NCI-H2081 (cell line): ENCODE measurements at regions not wholly inside any gene's neighbourhood (a gene's known extent, or its start where the extent isn't known, plus 50 kb on each side); places are given as distances from the start of the nearest gene placed in this dataset.

ENCODE experiments used
- DNase-seq, 2 experiments: peaks; one replicate each; lab custom pipeline; 2025; lab: John Stamatoyannopoulos, UW

DNA sequence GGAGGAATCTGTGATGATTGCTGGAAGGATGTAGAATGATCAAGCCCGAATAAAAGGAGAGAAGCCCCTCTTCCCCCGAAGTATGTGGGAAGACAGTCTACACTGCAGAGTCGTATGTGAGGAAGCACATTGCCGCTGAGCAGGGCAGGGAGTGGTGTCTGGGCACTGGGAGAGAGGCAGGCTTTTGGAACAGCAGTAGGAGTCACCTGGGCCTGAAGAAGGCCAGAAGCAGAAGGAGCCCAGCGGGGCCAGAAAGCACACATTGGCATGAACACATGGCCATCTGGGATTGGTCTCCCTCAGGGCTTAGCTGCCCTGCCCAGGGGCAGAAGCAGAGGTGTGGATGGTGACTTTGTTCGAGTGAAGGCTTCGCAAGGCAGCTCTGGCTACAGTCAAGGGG is 162.8 kb downstream of the ERCC6L2 start:
- no peak for DNase-seq

DNA sequence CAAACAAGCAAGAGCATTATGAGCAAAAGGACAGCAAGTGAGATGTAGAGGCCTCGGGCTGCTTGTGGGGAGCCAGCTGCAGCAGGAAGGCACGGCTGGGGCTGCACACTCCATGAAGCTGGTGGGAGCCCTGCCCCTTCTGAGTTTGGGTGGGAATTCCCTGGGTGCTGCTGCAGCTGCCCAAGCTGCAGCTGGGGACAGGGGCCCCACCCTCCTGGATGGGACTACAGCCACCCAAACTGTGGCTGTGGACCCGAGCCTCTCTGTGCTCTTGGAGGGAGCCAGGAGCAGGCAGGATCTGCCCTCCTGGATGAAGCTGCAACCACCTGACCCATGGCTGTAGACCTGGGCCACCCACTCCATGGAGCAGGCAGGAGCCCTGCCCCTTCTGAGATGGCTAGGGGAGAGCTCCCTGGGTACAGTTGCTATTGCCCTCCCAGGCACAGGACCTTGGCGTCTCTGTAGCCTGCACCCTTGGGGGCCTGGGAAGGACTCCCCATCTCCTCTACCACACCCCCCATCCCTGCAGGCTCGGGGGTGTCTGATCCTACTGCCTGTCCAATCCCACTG is 159.1 kb downstream of the ERCC6L2 start:
- DNase-seq: no peak

GRCh38 chr9:96033896-96034295 is 158.4 kb downstream of the ERCC6L2 start:
- peak in 1 of 2 experiments; percentile 7 for DNase-seq

DNA sequence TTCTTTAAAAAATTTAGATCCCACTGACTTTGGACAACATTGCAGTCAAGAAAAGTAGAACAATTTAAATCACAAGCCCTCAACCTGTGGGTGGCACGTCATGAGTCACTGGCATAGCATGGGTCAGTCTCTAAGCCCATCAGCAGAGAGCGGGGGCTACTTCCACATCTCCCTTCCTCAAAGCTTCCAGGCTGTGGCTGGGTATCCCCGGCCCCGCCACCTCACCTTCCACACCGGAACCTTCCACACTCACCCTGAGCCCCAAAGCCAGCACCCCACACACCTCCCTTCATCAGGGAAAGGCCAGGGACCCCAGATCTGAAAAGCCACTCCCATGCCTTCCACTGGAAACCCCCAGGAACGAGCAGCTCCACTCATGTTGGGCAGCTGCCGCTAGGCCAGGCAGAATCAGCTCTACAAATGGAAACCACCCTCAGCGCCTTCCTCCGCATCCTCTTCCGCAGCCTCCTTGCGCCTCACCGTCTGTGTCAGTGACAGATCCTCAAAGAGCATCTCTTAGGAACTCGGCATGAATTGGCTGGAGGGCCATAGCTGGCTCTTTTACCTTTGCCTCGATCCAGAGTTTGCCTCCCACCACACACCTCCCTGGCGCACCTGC is 156.5 kb downstream of the ERCC6L2 start:
- DNase-seq: no peak

DNA sequence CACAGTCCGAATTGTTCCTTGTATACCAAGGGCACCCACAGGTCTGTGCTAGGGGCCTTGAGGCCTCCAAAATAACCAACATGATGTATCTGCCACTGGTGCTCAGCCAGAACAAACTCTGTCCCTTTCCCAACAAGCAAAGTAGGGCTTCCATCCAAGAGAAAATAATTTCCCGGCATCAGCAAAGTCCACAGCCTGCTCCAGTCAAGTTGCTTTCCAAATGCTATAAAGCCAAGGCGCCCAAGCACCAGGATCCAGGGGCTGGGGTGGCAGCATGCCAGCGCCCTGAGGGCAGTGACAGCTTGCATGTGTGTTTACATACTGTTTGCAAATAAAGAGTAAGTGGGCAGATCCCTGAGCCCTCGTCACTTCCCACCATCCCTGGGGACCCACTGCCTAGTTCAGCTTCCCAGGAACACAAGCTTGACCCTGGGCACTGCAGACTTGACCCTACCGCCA is 155.9 kb downstream of the ERCC6L2 start:
- DNase-seq: peak; percentile 95 to 99

- no peak for DNase-seq
These were observed 154.4 kb downstream of the ERCC6L2 start for GRCh38 chr9:96029722-96030530.

DNA sequence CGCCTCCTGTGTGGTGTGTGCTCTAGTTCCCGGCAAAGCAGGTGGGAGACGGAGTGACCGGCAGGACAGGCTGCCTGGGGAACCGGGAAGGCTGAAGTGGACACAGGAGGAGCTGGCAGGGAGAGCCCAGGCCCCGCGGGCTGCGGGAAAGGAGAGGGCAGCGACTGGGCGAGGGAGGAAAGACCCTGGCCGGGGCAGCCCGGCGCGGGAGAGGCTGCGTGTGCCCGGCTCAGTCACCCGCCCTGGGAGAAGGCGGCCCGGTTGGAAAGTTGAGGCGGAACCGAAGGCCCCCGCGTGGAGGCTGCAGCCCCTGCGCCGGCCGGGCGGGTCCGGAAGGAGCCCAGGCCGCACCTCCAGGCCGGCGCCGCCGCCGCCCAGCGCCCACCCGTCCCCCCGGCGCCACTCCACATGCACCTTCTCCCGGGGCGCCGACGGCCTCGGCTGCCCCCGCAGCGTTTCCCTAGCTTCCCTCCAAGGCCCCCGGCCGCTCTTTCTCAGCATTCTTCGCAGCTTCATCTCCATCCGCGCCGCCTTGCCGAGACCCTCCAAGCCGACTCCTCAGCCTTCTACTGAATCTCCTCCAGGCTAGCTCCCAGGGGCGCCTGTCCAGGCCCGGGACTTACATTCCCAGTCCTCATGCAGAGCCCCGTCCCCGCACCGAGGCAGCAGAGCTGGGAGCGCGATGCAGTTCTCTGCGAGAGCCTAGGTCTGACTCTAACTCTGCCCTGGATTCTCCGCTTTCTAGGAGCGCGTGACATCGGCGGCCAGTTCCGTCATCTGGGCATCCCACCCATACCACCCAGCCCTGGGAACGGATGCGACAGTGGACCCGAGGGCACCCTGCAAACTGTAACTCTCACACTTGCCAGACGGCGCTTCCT is 152.0 kb downstream of the ERCC6L2 start:
- no peak for DNase-seq

GRCh38 chr9:96026655-96027213 is 151.2 kb downstream of the ERCC6L2 start:
- no peak for DNase-seq

DNA sequence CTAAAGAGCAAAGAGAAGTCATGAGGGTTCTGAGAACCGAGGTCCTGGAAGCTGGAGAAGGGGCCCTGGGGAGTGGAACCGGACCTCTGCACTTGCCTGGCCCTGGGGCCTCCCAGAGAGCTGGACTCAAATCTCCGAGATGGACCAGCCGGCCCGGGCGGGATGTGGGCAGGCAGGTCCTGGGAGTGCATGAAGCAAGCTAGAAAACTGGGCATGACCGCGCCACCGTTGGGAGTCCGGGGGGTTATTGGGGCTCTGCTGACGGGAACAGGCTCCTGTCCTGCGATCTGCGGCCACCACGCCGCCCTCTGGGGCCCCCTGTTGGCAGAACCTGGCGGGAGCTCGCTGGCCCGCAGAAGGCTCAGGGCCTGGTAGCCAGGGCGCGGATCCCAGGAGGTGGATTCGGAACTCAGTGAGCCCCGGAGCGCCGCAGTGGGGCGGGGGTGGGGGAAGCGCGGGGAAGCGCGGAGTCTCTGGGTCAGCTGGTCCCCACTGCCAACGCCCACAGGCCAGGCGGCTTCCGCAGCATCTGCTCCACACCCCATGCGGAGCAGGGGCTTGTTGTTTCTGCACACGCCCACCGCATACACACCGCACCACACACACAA is 150.6 kb downstream of the ERCC6L2 start:
- no peak for DNase-seq

GRCh38 chr9:96023486-96023885 is 148.0 kb downstream of the ERCC6L2 start:
- no peak for DNase-seq

DNA sequence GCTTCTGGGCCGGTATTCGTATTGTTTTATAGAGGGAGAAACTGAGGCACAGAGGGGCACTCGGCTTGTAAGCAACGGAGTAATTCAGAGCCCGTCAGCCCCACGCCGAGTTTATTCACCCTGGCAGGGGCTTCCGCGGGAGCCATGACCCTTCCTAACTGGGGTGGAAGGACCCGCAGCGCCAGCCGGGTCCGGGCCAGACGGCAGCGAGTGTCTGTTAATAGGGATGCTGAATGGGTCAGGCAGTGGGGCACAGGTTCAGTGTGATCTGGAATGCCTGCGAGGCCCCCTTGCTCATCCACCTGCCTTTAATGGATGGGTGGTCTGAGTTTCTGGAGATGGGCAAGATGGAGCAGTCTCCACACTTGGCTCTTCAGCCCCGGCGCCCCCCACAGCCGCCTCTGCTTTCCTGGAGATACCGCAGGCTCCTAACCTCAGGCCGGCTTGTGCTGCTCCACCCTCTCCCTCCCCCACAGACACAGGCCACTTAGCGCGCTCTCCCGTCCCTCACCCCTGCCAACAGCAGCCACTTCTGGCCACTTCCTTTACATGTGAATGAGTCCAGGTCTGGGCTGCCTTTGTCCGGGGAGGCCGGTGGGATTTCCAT is 147.1 kb downstream of the ERCC6L2 start:
- DNase-seq: no peak

DNA sequence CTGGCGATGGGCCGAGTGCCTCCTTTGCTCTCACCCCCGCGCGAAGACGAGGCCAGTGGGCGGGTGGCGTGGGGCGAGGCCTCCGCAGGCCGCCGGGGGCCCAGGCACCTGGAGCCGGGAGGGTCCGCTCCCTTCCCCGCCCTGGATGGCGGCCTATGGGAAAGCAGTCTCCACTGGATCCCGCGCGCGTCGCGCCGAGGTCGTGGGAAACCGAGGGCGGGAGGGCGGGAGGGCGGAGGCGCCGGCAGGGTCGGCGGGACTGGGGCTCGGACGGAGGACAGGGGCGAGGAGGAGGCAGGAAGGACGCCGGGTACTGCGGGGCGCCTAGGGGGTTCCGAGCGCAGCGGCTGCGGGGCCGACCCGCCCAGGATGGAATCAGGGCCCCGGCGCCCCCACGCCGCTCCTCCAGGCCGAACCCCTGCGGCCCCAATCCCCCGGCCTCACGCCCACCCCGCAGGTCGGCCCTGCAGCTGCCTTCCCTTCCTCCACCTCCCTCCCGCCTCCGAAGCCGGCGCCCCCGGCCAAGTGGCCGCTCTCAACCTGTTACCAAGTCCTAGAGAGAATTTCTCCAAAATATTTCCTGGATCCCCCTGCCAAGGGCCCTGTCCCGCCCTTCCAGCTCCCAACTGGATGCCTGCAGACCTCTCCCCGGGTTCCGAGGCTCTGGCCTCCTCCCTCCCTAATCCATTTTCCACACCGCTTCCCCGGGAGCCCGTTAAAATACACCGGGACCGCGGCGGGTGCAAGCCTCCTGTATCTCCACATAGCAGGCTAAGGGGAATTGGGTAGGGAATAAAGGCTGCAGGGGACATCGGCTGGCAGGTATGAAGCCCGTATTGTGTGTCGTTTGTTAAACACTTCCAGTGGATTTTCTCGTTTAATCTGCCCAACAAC is 146.3 kb downstream of the ERCC6L2 start:
- no peak for DNase-seq

DNA sequence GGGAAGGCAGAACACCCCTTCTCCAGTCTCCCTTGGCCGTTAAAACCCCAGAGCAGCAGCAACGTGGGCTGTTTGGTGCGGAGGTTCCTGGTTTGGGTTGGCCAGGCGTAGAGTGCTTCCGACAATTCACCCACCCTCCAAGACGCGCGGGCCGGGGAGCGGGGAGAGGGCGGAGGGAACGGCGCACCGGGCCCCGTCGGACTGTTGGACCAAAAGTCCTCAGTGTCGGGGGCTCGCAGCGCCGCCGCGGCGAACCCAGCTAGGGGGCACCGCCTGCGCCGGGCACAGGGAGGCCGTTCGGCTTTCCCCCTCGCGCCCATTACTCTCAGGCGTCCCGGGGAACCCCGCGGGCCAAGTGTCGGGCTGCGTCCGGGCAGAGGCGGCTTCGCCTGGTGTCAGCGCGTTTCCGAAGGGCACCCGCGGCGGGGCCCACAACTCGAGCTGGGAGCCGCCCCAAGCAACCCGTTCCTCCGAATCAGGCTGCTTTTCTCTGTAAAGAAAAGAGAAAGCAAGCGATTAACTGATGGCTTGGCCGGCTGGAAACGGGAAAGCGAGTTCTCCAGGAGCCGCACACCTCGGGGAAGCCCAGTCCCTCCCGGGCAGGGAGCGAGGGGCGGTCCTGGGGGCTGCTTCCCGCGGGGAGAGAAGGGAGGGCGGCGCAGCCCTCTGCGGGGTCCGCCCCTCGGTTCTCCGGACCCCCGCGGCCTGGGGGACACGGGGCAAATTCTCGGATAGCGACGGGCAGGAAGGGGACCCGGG is 145.5 kb downstream of the ERCC6L2 start:
- DNase-seq: peak in 1 of 2 experiments; percentile 36

GRCh38 chr9:96020300-96020791 is 144.9 kb downstream of the ERCC6L2 start:
- no peak for DNase-seq
